IMR-90 (cell line): ENCODE measurements at regions not wholly inside any gene's neighbourhood (a gene's known extent, or its start where the extent isn't known, plus 50 kb on each side); places are given as distances from the start of the nearest gene placed in this dataset.

Experiments
- ATAC-seq: fragments of 200-7000 bp; cut with Tn5 transposase; 2 replicates; pipeline ENCODE4 v1.9.1; 2020; ENCODE audit warnings: low read depth, mild to moderate bottlenecking, moderate library complexity
- BruUV-seq: library from RNA; stranded (reverse); fragments of 400-500 nt; replicated peaks from 2 replicates; lab custom pipeline; 2021; lab: Mats Ljungman, UMichigan
- CTCF ChIA-PET: fragments of 300-600 bp; formaldehyde crosslinking; extraction: SDS; loops from one replicate; lab custom pipeline; 2021; ENCODE audit warnings: antibody characterized with exemption; lab: Yijun Ruan, JAX
- POLR2A ChIA-PET: fragments of 300-600 bp; sonication (Branson Sonifier 250); formaldehyde crosslinking; loops from one replicate; lab custom pipeline; 2022; ENCODE audit warnings: antibody characterized with exemption; ENCODE audit not compliant: unreplicated experiment; lab: Charles Lee
- DNase-seq: peaks from one replicate; pipeline ENCODE4 v3.0.0; 2013
- H2AFZ ChIP-seq: replicated peaks from 2 replicates; pipeline ENCODE3; 2013; ENCODE audit warnings: low read length, mild to moderate bottlenecking; ENCODE audit not compliant: poor library complexity
- H2AK5ac ChIP-seq: 2 replicates; pipeline ENCODE4 v1.6.1; 2013; ENCODE audit warnings: low read depth, low read length, inconsistent platforms
- H2AK9ac ChIP-seq: replicated peaks from 2 replicates; pipeline ENCODE3; 2013; ENCODE audit warnings: mild to moderate bottlenecking, low read depth, low read length, moderate library complexity; ENCODE audit not compliant: poor library complexity
- H2BK120ac ChIP-seq: 2 replicates; pipeline ENCODE4 v1.6.1; 2013; ENCODE audit warnings: low read depth, low read length, inconsistent platforms
- H2BK15ac ChIP-seq: 3 replicates; pipeline ENCODE4 v1.6.1; 2013; ENCODE audit warnings: low read depth, low read length, inconsistent platforms
- H2BK20ac ChIP-seq: 2 replicates; pipeline ENCODE4 v1.6.1; 2013; ENCODE audit warnings: low read depth, mild to moderate bottlenecking, inconsistent platforms, low read length, moderate library complexity
- H2BK5ac ChIP-seq: 2 replicates; pipeline ENCODE4 v1.6.1; 2013; ENCODE audit warnings: mild to moderate bottlenecking, low read depth, low read length, inconsistent platforms; ENCODE audit not compliant: poor library complexity, severe bottlenecking
- H3K14ac ChIP-seq: replicated peaks from 2 replicates; pipeline ENCODE4 v1.6.1; 2013; ENCODE audit warnings: low read depth, low read length, inconsistent platforms
- H3K18ac ChIP-seq: 2 replicates; pipeline ENCODE4 v1.6.1; 2013; ENCODE audit warnings: low read depth, low read length, control low read depth
- H3K23ac ChIP-seq: 2 replicates; pipeline ENCODE4 v1.6.1; 2013; ENCODE audit warnings: low read depth, low read length, inconsistent platforms
- H3K27ac ChIP-seq: 2 replicates; pipeline ENCODE4 v1.5.1; 2013; ENCODE audit warnings: mild to moderate bottlenecking, control low read depth, low read length; ENCODE audit not compliant: insufficient read depth
- H3K27me3 ChIP-seq: 2 replicates; pipeline ENCODE4 v1.6.1; 2013; ENCODE audit warnings: low read length; ENCODE audit not compliant: control insufficient read depth, insufficient read depth
- H3K36me3 ChIP-seq: 2 replicates; pipeline ENCODE4 v1.6.1; 2013; ENCODE audit warnings: low read length, mixed read lengths; ENCODE audit not compliant: control insufficient read depth, insufficient read depth
- H3K4ac ChIP-seq: 2 replicates; pipeline ENCODE4 v1.6.1; 2013; ENCODE audit warnings: low read depth, low read length, inconsistent platforms
- H3K4me1 ChIP-seq: 2 replicates; pipeline ENCODE4 v1.6.1; 2013; ENCODE audit warnings: low read length, mixed read lengths; ENCODE audit not compliant: control insufficient read depth, insufficient read depth
- H3K4me2 ChIP-seq: 2 replicates; pipeline ENCODE4 v1.6.1; 2013; ENCODE audit warnings: low read depth, mild to moderate bottlenecking, control low read depth, low read length, moderate library complexity
- H3K4me3 ChIP-seq: 2 replicates; pipeline ENCODE4 v1.5.1; 2013; ENCODE audit warnings: low read depth, mild to moderate bottlenecking, control low read depth, low read length, moderate library complexity; ENCODE audit not compliant: insufficient read depth
- H3K56ac ChIP-seq: 2 replicates; pipeline ENCODE4 v1.6.1; 2013; ENCODE audit warnings: low read length, inconsistent platforms; ENCODE audit not compliant: insufficient read depth; ENCODE audit errors: extremely low read depth
- H3K79me1 ChIP-seq, 2 experiments: 2 replicates each; pipeline ENCODE4 v1.6.1; 2013; ENCODE audit warnings: low read length in 2 of 2, inconsistent platforms in 1 of 2, low read depth in 1 of 2
- H3K9ac ChIP-seq: 2 replicates; pipeline ENCODE4 v1.6.1; 2013; ENCODE audit warnings: low read depth, low read length, control low read depth
- H3K9me1 ChIP-seq: 2 replicates; pipeline ENCODE4 v1.6.1; 2013; ENCODE audit warnings: low read length, inconsistent platforms; ENCODE audit not compliant: insufficient read depth
- H3K9me3 ChIP-seq: 2 replicates; pipeline ENCODE4 v1.6.1; 2013; ENCODE audit warnings: low read length; ENCODE audit not compliant: control insufficient read depth, insufficient read depth
- H4K20me1 ChIP-seq: 2 replicates; pipeline ENCODE4 v1.6.1; 2013; ENCODE audit warnings: low read length, inconsistent platforms; ENCODE audit not compliant: insufficient read depth
- H4K5ac ChIP-seq: 2 replicates; pipeline ENCODE4 v1.6.1; 2013; ENCODE audit warnings: mild to moderate bottlenecking, low read depth, low read length, control low read depth
- H4K8ac ChIP-seq, 2 experiments: 2 replicates each; pipeline ENCODE4 v1.6.1; 2013; ENCODE audit warnings: low read depth in 2 of 2, low read length in 2 of 2, control low read depth in 1 of 2, inconsistent platforms in 1 of 2
- H4K91ac ChIP-seq: 2 replicates; pipeline ENCODE4 v1.6.1; 2013; ENCODE audit warnings: low read depth, low read length, inconsistent platforms; ENCODE audit not compliant: insufficient read depth
- BHLHE40 ChIP-seq: fragments of 150-350 bp; IDR thresholded peaks from 2 replicates; pipeline ENCODE4 v1.6.1; 2016; ENCODE audit warnings: mild to moderate bottlenecking, low read depth, low read length
- CEBPB ChIP-seq: IDR thresholded peaks from 2 replicates; pipeline ENCODE4 v1.6.1; 2012; ENCODE audit warnings: low read depth, low read length, improper control_type of control experiment
- CHD1 ChIP-seq: IDR thresholded peaks from 2 replicates; pipeline ENCODE4 v1.6.1; 2012; ENCODE audit warnings: low read depth, low read length, improper control_type of control experiment
- FOS ChIP-seq: fragments of 150-350 bp; IDR thresholded peaks from 2 replicates; pipeline ENCODE4 v1.6.1; 2016; ENCODE audit warnings: low read depth, low read length
- MAFK ChIP-seq: IDR thresholded peaks from 2 replicates; pipeline ENCODE4 v1.6.1; 2012; ENCODE audit warnings: low read depth, low read length, improper control_type of control experiment
- MAZ ChIP-seq: IDR thresholded peaks from 2 replicates; pipeline ENCODE4 v1.6.1; 2012; ENCODE audit warnings: low read depth, mild to moderate bottlenecking, low read length, improper control_type of control experiment, moderate library complexity, borderline replicate concordance
- MXI1 ChIP-seq: IDR thresholded peaks from 2 replicates; pipeline ENCODE4 v1.6.1; 2012; ENCODE audit warnings: low read depth, mild to moderate bottlenecking, low read length, moderate library complexity, borderline replicate concordance
- NFE2L2 ChIP-seq: fragments of 150-350 bp; IDR thresholded peaks from 2 replicates; pipeline ENCODE4 v1.6.1; 2016; ENCODE audit warnings: low read depth, mild to moderate bottlenecking, low read length
- POLR2A ChIP-seq: IDR thresholded peaks from 2 replicates; pipeline ENCODE4 v1.6.1; 2012; ENCODE audit warnings: mild to moderate bottlenecking, low read depth, low read length
- RAD21 ChIP-seq: IDR thresholded peaks from 2 replicates; pipeline ENCODE4 v1.6.1; 2012; ENCODE audit warnings: low read length, improper control_type of control experiment
- RCOR1 ChIP-seq: IDR thresholded peaks from 2 replicates; pipeline ENCODE4 v1.6.1; 2012; ENCODE audit warnings: mild to moderate bottlenecking, low read length, improper control_type of control experiment; ENCODE audit not compliant: insufficient replicate concordance
- RFX5 ChIP-seq: IDR thresholded peaks from 2 replicates; pipeline ENCODE4 v1.8.0; 2012; ENCODE audit warnings: low read depth, mild to moderate bottlenecking, low read length, moderate library complexity
- SMC3 ChIP-seq: fragments of 150-350 bp; IDR thresholded peaks from 2 replicates; pipeline ENCODE4 v1.6.1; 2016; ENCODE audit warnings: low read depth, mild to moderate bottlenecking, antibody characterized with exemption, low read length, moderate library complexity
- WGBS, 2 experiments: methylation state at CpG; one replicate each; pipeline versions ENCODE4 v1.1.5 to v1.1.7; 2013; ENCODE audit warnings: missing lambda C conversion rate in 2 of 2; ENCODE audit not compliant: insufficient read length in 1 of 2; ENCODE audit errors: extremely low coverage in 2 of 2; 5-methylcytosine and 5-hydroxymethylcytosine counted together
- dilution Hi-C: fragments of 300-500 bp; cut with HindIII; formaldehyde crosslinking; loops from one replicate; pipeline ENCODE4 v1.14.3; 2018; ENCODE audit warnings: low sequenced_read_pairs; ENCODE audit not compliant: unreplicated experiment
- in situ Hi-C: fragments of 300-500 bp; cut with MboI; formaldehyde crosslinking; loops from 3 replicates; pipeline ENCODE4 v1.14.3; 2019; ENCODE audit warnings: low sequenced_read_pairs, inconsistent platforms, mixed read lengths
- intact Hi-C: fragments of 100-400 bp; cut with micrococcal nuclease; formaldehyde crosslinking; loops from 2 replicates; pipeline ENCODE4 v1.10.0; 2022
- TF ChIP-seq, protein P1 (sequence below): fragments of 150-350 bp; IDR thresholded peaks from 2 replicates; pipeline ENCODE4 v1.6.1; 2016; ENCODE audit warnings: low read depth, mild to moderate bottlenecking, low read length, moderate library complexity, borderline replicate concordance
- TF ChIP-seq, protein P2 (sequence below): conservative IDR thresholded peaks from 2 replicates; pipeline ENCODE4 v1.5.1; 2012; ENCODE audit warnings: mild to moderate bottlenecking, low read depth, low read length, improper control_type of control experiment
- TF ChIP-seq, protein P3 (sequence below): fragments of 150-350 bp; IDR thresholded peaks from 2 replicates; pipeline ENCODE4 v1.6.1; 2017; ENCODE audit warnings: mild to moderate bottlenecking, antibody characterized with exemption, low read length, low read depth

- H3K56ac ChIP-seq, result no peak overlapping the region
- no peak overlapping the region for H2AK9ac ChIP-seq
- DNase-seq (no peak), ATAC-seq (no peak)
- H4K8ac ChIP-seq, result no peak overlapping the region
- H3K27ac ChIP-seq, result no peak overlapping the region
- no peaks in the 10 kb centered on the region; the same call in 1 of the 2 replicates for H3K9me3 ChIP-seq
- H3K9me1 ChIP-seq, result no peaks in the 10 kb centered on the region
- intact Hi-C loops, result no loop called here
- no CpG with 5 or more reads among the region's 9 CpGs for WGBS, 2 experiments
- no peak overlapping the region for H4K5ac ChIP-seq
- no peaks in the 10 kb centered on the region for H3K36me3 ChIP-seq
- no TSS peak for BruUV-seq
- ChIA-PET POLR2A (no interaction called here), CTCF (interaction anchor here (0.5 kb wide), 1 partner anchor 12 kb away, joined by 3 read pairs; no protein-coding TSS in a partner anchor)
- H4K20me1 ChIP-seq, result no peaks in the 10 kb centered on the region
- H3K4me1 ChIP-seq, result no peaks in the 10 kb centered on the region
- H3K4ac ChIP-seq, result no peak overlapping the region
- H3K23ac ChIP-seq, result no peak overlapping the region
- no peak overlapping the region for H3K4me3 ChIP-seq
- TF ChIP-seq RCOR1 (no peak), POLR2A (no peak), BHLHE40 (no peak), CEBPB (no peak), RAD21 (no peak), RFX5 (no peak), MAZ (no peak), CHD1 (no peak), SMC3 (no peak), FOS (no peak), MXI1 (no peak), MAFK (no peak), NFE2L2 (no peak)
- TF ChIP-seq, protein P1, sequence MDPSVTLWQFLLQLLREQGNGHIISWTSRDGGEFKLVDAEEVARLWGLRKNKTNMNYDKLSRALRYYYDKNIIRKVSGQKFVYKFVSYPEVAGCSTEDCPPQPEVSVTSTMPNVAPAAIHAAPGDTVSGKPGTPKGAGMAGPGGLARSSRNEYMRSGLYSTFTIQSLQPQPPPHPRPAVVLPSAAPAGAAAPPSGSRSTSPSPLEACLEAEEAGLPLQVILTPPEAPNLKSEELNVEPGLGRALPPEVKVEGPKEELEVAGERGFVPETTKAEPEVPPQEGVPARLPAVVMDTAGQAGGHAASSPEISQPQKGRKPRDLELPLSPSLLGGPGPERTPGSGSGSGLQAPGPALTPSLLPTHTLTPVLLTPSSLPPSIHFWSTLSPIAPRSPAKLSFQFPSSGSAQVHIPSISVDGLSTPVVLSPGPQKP, result no peak
- TF ChIP-seq, protein P2, sequence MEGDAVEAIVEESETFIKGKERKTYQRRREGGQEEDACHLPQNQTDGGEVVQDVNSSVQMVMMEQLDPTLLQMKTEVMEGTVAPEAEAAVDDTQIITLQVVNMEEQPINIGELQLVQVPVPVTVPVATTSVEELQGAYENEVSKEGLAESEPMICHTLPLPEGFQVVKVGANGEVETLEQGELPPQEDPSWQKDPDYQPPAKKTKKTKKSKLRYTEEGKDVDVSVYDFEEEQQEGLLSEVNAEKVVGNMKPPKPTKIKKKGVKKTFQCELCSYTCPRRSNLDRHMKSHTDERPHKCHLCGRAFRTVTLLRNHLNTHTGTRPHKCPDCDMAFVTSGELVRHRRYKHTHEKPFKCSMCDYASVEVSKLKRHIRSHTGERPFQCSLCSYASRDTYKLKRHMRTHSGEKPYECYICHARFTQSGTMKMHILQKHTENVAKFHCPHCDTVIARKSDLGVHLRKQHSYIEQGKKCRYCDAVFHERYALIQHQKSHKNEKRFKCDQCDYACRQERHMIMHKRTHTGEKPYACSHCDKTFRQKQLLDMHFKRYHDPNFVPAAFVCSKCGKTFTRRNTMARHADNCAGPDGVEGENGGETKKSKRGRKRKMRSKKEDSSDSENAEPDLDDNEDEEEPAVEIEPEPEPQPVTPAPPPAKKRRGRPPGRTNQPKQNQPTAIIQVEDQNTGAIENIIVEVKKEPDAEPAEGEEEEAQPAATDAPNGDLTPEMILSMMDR, result no peak
- TF ChIP-seq, protein P3, sequence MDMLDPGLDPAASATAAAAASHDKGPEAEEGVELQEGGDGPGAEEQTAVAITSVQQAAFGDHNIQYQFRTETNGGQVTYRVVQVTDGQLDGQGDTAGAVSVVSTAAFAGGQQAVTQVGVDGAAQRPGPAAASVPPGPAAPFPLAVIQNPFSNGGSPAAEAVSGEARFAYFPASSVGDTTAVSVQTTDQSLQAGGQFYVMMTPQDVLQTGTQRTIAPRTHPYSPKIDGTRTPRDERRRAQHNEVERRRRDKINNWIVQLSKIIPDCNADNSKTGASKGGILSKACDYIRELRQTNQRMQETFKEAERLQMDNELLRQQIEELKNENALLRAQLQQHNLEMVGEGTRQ, result no peak
- no peaks in the 10 kb centered on the region; the same call in 1 of the 2 replicates for H3K27me3 ChIP-seq
- no peaks in the 10 kb centered on the region for H3K79me1 ChIP-seq
- no peak overlapping the region for H3K14ac ChIP-seq
- dilution Hi-C loops, result no loop called here
- no peak overlapping the region for H3K18ac ChIP-seq
- no peak overlapping the region for H3K4me2 ChIP-seq
- no peak overlapping the region for H2AFZ ChIP-seq
- no peak overlapping the region for H2BK15ac ChIP-seq
- in situ Hi-C loops, result no loop called here
- no peak overlapping the region for H2AK5ac ChIP-seq
- H2BK120ac ChIP-seq, result no peak overlapping the region
- H4K91ac ChIP-seq, result no peak overlapping the region
- no peak overlapping the region for H2BK5ac ChIP-seq
- H3K9ac ChIP-seq, result no peak overlapping the region
- H2BK20ac ChIP-seq, result no peak overlapping the region
These were observed 118.2 kb downstream of the CD24 start for GRCh38 chr6:106856227-106856874.
